WERI-Rb-1 (cell line): ENCODE measurements at regions not wholly inside any gene's neighbourhood (a gene's known extent, or its start where the extent isn't known, plus 50 kb on each side); places are given as distances from the start of the nearest gene placed in this dataset.

Source experiments
- DNase-seq: peaks from one replicate; pipeline ENCODE4 v3.0.0-alpha.2; 2020
- H3K27ac ChIP-seq: fragments of 250-450 bp; sonication (Bioruptor Pico); 2 replicates; pipeline ENCODE4 v1.5.1; 2020; ENCODE audit warnings: mild to moderate bottlenecking, moderate library complexity
- H3K27me3 ChIP-seq: fragments of 250-450 bp; sonication (Bioruptor Pico); 2 replicates; pipeline ENCODE4 v1.5.1; 2021; ENCODE audit warnings: mild to moderate bottlenecking, low read depth, moderate library complexity; ENCODE audit not compliant: insufficient read depth, severe bottlenecking
- H3K36me3 ChIP-seq: fragments of 250-450 bp; sonication (Bioruptor Pico); 2 replicates; pipeline ENCODE4 v1.5.1; 2020; ENCODE audit warnings: mild to moderate bottlenecking, moderate library complexity
- H3K4me3 ChIP-seq: 2 replicates; pipeline ENCODE4 v1.5.1; 2011; ENCODE audit warnings: low read depth, mild to moderate bottlenecking, control low read depth, low read length
- H3K9me3 ChIP-seq: fragments of 250-450 bp; sonication (Bioruptor Pico); 2 replicates; pipeline ENCODE4 v1.5.1; 2021; ENCODE audit warnings: mild to moderate bottlenecking, moderate library complexity; ENCODE audit not compliant: severe bottlenecking
- CTCF ChIP-seq: IDR thresholded peaks from 2 replicates; pipeline ENCODE4 v1.5.1; 2011; ENCODE audit warnings: low read depth, mild to moderate bottlenecking, control low read depth, inconsistent platforms, low read length

GRCh38 chr9:107704774-107705173 lies 215.2 kb upstream of the KLF4 start:
- no peak for DNase-seq
- Histone ChIP-seq H3K27me3 (peaks cover 55% of the 10 kb centered on the region), H3K36me3 (no peaks in the 10 kb centered on the region), H3K9me3 (peaks cover 2% of the 10 kb centered on the region), H3K27ac (no peak overlapping the region), H3K4me3 (no peak overlapping the region)
- TF ChIP-seq CTCF, result no peak

- Histone ChIP-seq H3K4me3 (no peak overlapping the region), H3K36me3 (no peaks in the 10 kb centered on the region), H3K27me3 (peaks cover 60% of the 10 kb centered on the region), H3K9me3 (peaks cover 2% of the 10 kb centered on the region), H3K27ac (no peak overlapping the region)
- no peak for TF ChIP-seq CTCF
- no peak for DNase-seq
These were observed 214.1 kb upstream of the KLF4 start for GRCh38 chr9:107703651-107704050.

GRCh38 chr9:107700847-107701246 lies 211.3 kb upstream of the KLF4 start:
- Histone ChIP-seq H3K9me3 (no peaks in the 10 kb centered on the region), H3K36me3 (no peaks in the 10 kb centered on the region), H3K27me3 (peaks cover 74% of the 10 kb centered on the region), H3K4me3 (no peak overlapping the region), H3K27ac (no peak overlapping the region)
- no peak for TF ChIP-seq CTCF
- DNase-seq, result no peak

GRCh38 chr9:107699231-107699630 lies 209.7 kb upstream of the KLF4 start:
- no peaks in the 10 kb centered on the region for H3K36me3 ChIP-seq
- H3K27ac ChIP-seq, result no peak overlapping the region
- DNase-seq, result no peak

GRCh38 chr9:107698779-107699178 lies 209.2 kb upstream of the KLF4 start:
- peaks cover 77% of the 10 kb centered on the region for H3K27me3 ChIP-seq
- no peak for TF ChIP-seq CTCF

More at GRCh38 chr9:107699231-107699630, 209.7 kb upstream of the KLF4 start:
- Histone ChIP-seq H3K4me3 (no peak overlapping the region), H3K27me3 (peaks cover 77% of the 10 kb centered on the region), H3K9me3 (no peaks in the 10 kb centered on the region)
- no peak for TF ChIP-seq CTCF

GRCh38 chr9:107696302-107696701 lies 206.7 kb upstream of the KLF4 start:
- Histone ChIP-seq H3K27me3 (peaks cover 72% of the 10 kb centered on the region), H3K27ac (no peak overlapping the region), H3K4me3 (no peak overlapping the region), H3K9me3 (no peaks in the 10 kb centered on the region), H3K36me3 (no peaks in the 10 kb centered on the region)
- DNase-seq, result no peak
- TF ChIP-seq CTCF, result no peak

More at GRCh38 chr9:107698779-107699178, 209.2 kb upstream of the KLF4 start:
- Histone ChIP-seq H3K27ac (no peak overlapping the region), H3K9me3 (no peaks in the 10 kb centered on the region), H3K4me3 (no peak overlapping the region), H3K36me3 (no peaks in the 10 kb centered on the region)
- DNase-seq, result no peak
